HG02884 (cell line): ENCODE measurements at regions not wholly inside any gene's neighbourhood (a gene's known extent, or its start where the extent isn't known, plus 50 kb on each side); places are given as distances from the start of the nearest gene placed in this dataset.

Experiments
- ATAC-seq: cut with Tn5 transposase; IDR thresholded peaks from one replicate; pipeline ENCODE4 v1.9.1; 2021; ENCODE audit warnings: mild to moderate bottlenecking, moderate library complexity; ENCODE audit not compliant: unreplicated experiment

- no peak for ATAC-seq
Measured at GRCh38 chr12:20174528-20175175, 193.7 kb upstream of the PDE3A start.

GRCh38 chr12:20175704-20176388 lies 192.5 kb upstream of the PDE3A start:
- ATAC-seq, result no peak

GRCh38 chr12:20181416-20182180 lies 186.7 kb upstream of the PDE3A start:
- ATAC-seq, result no peak

GRCh38 chr12:20183563-20183962 lies 184.8 kb upstream of the PDE3A start:
- ATAC-seq, result no peak

- no peak for ATAC-seq
Measured at GRCh38 chr12:20184514-20184913, 183.8 kb upstream of the PDE3A start.

- ATAC-seq, result no peak
Measured at GRCh38 chr12:20187456-20187855, 180.9 kb upstream of the PDE3A start.

- ATAC-seq, result no peak
Measured at GRCh38 chr12:20188930-20189653, 179.2 kb upstream of the PDE3A start.

- ATAC-seq, result no peak
Measured at GRCh38 chr12:20189767-20190166, 178.6 kb upstream of the PDE3A start.

GRCh38 chr12:20194171-20194570 lies 174.2 kb upstream of the PDE3A start:
- no peak for ATAC-seq

- ATAC-seq, result no peak
Measured at GRCh38 chr12:20196767-20197166, 171.6 kb upstream of the PDE3A start.

- no peak for ATAC-seq
Measured at GRCh38 chr12:20197411-20197810, 170.9 kb upstream of the PDE3A start.

- no peak for ATAC-seq
Measured at GRCh38 chr12:20199780-20200179, 168.6 kb upstream of the PDE3A start.

GRCh38 chr12:20201733-20202132 lies 166.6 kb upstream of the PDE3A start:
- no peak for ATAC-seq

GRCh38 chr12:20205854-20206253 lies 162.5 kb upstream of the PDE3A start:
- ATAC-seq, result no peak

- no peak for ATAC-seq
Measured at GRCh38 chr12:20206410-20206809, 161.9 kb upstream of the PDE3A start.

GRCh38 chr12:20210621-20211215 lies 157.6 kb upstream of the PDE3A start:
- ATAC-seq, result no peak

GRCh38 chr12:20211541-20211940 lies 156.8 kb upstream of the PDE3A start:
- ATAC-seq, result no peak

GRCh38 chr12:20211981-20212421 lies 156.3 kb upstream of the PDE3A start:
- no peak for ATAC-seq

GRCh38 chr12:20212658-20213555 lies 155.4 kb upstream of the PDE3A start:
- no peak for ATAC-seq
